PC-3 (cell line): ENCODE measurements at regions not wholly inside any gene's neighbourhood (a gene's known extent, or its start where the extent isn't known, plus 50 kb on each side); places are given as distances from the start of the nearest gene placed in this dataset.

Source experiments
- ATAC-seq: fragments of 200-7000 bp; cut with Tn5 transposase; 2 replicates; pipeline ENCODE4 v1.9.1; 2020; ENCODE audit warnings: mild to moderate bottlenecking, moderate library complexity
- BruUV-seq: library from RNA; stranded (reverse); fragments of 400-500 nt; replicated peaks from 2 replicates; lab custom pipeline; 2021; lab: Mats Ljungman, UMichigan
- CTCF ChIA-PET: fragments of 300-600 bp; sonication (Branson Sonifier 250); formaldehyde crosslinking; loops from one replicate; lab custom pipeline; 2022; ENCODE audit warnings: antibody characterized with exemption; lab: Charles Lee
- POLR2A ChIA-PET: fragments of 300-600 bp; sonication (Branson Sonifier 250); formaldehyde crosslinking; loops from one replicate; lab custom pipeline; 2022; ENCODE audit warnings: antibody characterized with exemption; ENCODE audit not compliant: unreplicated experiment; lab: Charles Lee
- DNase-seq: peaks from one replicate; pipeline ENCODE4 v3.0.0-alpha.2; 2015
- H2AFZ ChIP-seq: fragments of 300-600 bp; sonication (generic); 2 replicates; pipeline ENCODE4 v1.6.0; 2016; ENCODE audit warnings: antibody characterized with exemption, low read length
- H3F3A ChIP-seq: fragments of 300-600 bp; sonication (generic); one replicate; pipeline ENCODE4 v1.6.0; 2017; ENCODE audit warnings: antibody characterized with exemption, low read length, control low read depth, mild to moderate bottlenecking; ENCODE audit not compliant: unreplicated experiment
- H3K27ac ChIP-seq: fragments of 300-600 bp; sonication (generic); 2 replicates; pipeline ENCODE4 v1.5.1; 2016; ENCODE audit warnings: mild to moderate bottlenecking, low read length
- H3K27me3 ChIP-seq: fragments of 300-600 bp; sonication (generic); 2 replicates; pipeline ENCODE4 v1.6.1; 2016; ENCODE audit warnings: low read length, mixed read lengths
- H3K36me3 ChIP-seq: fragments of 300-600 bp; sonication (generic); 2 replicates; pipeline ENCODE4 v1.6.1; 2016; ENCODE audit warnings: low read depth, mixed run types, low read length, mixed read lengths
- H3K4me1 ChIP-seq: fragments of 300-600 bp; sonication (generic); 2 replicates; pipeline ENCODE4 v1.5.1; 2016; ENCODE audit warnings: low read length; ENCODE audit not compliant: insufficient read depth
- H3K4me2 ChIP-seq: fragments of 300-600 bp; sonication (generic); 2 replicates; pipeline ENCODE4 v1.6.0; 2016; ENCODE audit warnings: low read length
- H3K4me3 ChIP-seq: fragments of 300-600 bp; sonication (generic); 2 replicates; pipeline ENCODE4 v1.5.1; 2016; ENCODE audit warnings: mild to moderate bottlenecking, low read length, mixed read lengths
- H3K79me2 ChIP-seq: fragments of 300-600 bp; sonication (generic); 2 replicates; pipeline ENCODE4 v1.6.1; 2017; ENCODE audit warnings: low read length, mixed read lengths
- H3K9ac ChIP-seq: fragments of 300-600 bp; sonication (generic); 2 replicates; pipeline ENCODE4 v1.6.0; 2016; ENCODE audit warnings: mild to moderate bottlenecking, low read length
- H3K9me2 ChIP-seq: fragments of 300-600 bp; sonication (generic); replicated peaks from 2 replicates; pipeline ENCODE4 v1.6.1; 2016; ENCODE audit warnings: mixed run types, low read length, mixed read lengths
- H3K9me3 ChIP-seq: fragments of 300-600 bp; sonication (generic); 2 replicates; pipeline ENCODE4 v1.6.1; 2016; ENCODE audit warnings: low read length, mixed read lengths
- H4K20me1 ChIP-seq: fragments of 300-600 bp; sonication (generic); 2 replicates; pipeline ENCODE4 v1.6.1; 2016; ENCODE audit warnings: low read length, mixed read lengths
- EZH2 ChIP-seq: fragments of 300-600 bp; sonication (generic); IDR thresholded peaks from one replicate; pipeline ENCODE4 v1.6.1; 2017; ENCODE audit warnings: antibody characterized with exemption, mild to moderate bottlenecking, low read length; ENCODE audit not compliant: unreplicated experiment
- EZH2phosphoT487 ChIP-seq: fragments of 300-600 bp; sonication (generic); IDR thresholded peaks from 2 replicates; pipeline ENCODE4 v1.6.1; 2018; ENCODE audit warnings: mild to moderate bottlenecking, antibody characterized with exemption, low read length, borderline replicate concordance
- intact Hi-C: fragments of 100-400 bp; cut with micrococcal nuclease; formaldehyde crosslinking; loops from 2 replicates; pipeline ENCODE4 v1.9.0; 2023
- TF ChIP-seq, protein P1 (sequence below): fragments of 300-600 bp; sonication (generic); conservative IDR thresholded peaks from 2 replicates; pipeline ENCODE4 v1.5.1; 2017; ENCODE audit warnings: antibody characterized with exemption, low read depth, mild to moderate bottlenecking, low read length

DNA sequence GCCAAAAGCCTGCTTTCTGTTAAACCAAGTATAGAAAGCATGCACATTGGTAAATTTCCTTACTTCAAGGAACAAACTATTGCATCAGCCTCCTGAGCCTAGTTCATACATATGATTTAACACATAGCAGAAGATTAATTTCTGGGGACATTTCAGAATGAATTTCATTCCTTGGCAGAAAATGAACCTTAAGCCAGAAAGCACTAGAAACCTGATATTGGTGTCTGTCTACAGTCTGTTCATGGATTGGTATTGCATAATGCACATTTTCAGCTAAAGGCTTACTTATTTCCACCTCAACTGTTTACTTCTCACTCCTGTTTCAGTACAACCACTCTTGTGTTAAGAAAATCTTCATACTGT is 1471.8 kb upstream of the NUDT12 start:
- H3K27me3 ChIP-seq: no peaks in the 10 kb centered on the region
- H3K9me3 ChIP-seq: no peaks in the 10 kb centered on the region
- H2AFZ ChIP-seq: no peak overlapping the region
- ATAC-seq (no peak), DNase-seq (no peak)
- H3K4me3 ChIP-seq: no peak overlapping the region
- no peaks in the 10 kb centered on the region for H3K4me1 ChIP-seq
- no peak overlapping the region for H3K4me2 ChIP-seq
- no peak for TF ChIP-seq EZH2
- TF ChIP-seq, protein P1, sequence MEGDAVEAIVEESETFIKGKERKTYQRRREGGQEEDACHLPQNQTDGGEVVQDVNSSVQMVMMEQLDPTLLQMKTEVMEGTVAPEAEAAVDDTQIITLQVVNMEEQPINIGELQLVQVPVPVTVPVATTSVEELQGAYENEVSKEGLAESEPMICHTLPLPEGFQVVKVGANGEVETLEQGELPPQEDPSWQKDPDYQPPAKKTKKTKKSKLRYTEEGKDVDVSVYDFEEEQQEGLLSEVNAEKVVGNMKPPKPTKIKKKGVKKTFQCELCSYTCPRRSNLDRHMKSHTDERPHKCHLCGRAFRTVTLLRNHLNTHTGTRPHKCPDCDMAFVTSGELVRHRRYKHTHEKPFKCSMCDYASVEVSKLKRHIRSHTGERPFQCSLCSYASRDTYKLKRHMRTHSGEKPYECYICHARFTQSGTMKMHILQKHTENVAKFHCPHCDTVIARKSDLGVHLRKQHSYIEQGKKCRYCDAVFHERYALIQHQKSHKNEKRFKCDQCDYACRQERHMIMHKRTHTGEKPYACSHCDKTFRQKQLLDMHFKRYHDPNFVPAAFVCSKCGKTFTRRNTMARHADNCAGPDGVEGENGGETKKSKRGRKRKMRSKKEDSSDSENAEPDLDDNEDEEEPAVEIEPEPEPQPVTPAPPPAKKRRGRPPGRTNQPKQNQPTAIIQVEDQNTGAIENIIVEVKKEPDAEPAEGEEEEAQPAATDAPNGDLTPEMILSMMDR: no peak
- TF ChIP-seq EZH2phosphoT487: no peak
- POLR2A ChIA-PET: no interaction called here
- H3K27ac ChIP-seq: no peak overlapping the region
- no peaks in the 10 kb centered on the region for H3K79me2 ChIP-seq
- H3F3A ChIP-seq: no peaks in the 10 kb centered on the region
- no peaks in the 10 kb centered on the region for H3K9me2 ChIP-seq
- CTCF ChIA-PET: no interaction called here
- no peaks in the 10 kb centered on the region for H4K20me1 ChIP-seq
- intact Hi-C loops: no loop called here
- no TSS peak for BruUV-seq
- no peaks in the 10 kb centered on the region for H3K36me3 ChIP-seq
- H3K9ac ChIP-seq: no peak overlapping the region

DNA sequence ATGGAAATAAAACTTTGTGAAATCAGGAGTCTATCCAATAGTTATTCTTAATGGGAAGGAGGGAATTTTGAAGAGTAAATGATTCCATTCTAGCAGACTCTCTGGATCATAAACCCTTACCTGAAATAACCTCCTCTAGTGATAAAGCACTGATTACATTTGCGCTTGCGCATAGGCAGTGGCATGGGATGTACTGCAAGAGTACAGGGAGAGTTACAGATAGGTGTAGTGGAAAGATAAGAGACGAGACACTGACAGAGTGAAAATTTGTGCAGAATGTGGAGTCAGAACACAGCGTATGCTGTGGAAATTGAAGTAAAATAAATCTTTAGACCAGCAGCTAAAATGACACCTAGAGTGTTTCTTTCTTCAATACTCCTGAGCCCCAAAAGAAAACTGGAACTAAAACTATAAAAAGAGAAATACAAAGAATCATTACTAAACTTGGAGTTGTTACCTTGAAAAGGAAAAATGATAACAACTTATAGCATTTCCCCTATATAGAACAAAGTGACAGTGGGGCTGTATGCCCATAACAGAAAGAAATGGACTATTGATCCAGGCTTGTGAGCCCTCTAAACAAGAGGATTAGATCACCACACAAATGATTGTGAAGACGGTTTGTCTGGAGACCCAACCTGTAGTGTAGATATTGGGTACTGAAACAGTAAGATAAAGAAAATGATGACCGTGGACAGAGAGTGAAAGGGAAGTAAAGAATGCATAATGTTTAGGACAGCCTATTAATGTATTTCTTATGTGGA is 1471.2 kb upstream of the NUDT12 start:
- intact Hi-C loops: no loop called here
- Histone ChIP-seq H3K9ac (no peak overlapping the region), H3K79me2 (no peaks in the 10 kb centered on the region), H3K36me3 (no peaks in the 10 kb centered on the region), H2AFZ (no peak overlapping the region), H3K4me3 (no peak overlapping the region), H3K9me2 (no peaks in the 10 kb centered on the region), H3K27me3 (no peaks in the 10 kb centered on the region), H3K27ac (no peak overlapping the region), H4K20me1 (no peaks in the 10 kb centered on the region), H3K4me1 (no peaks in the 10 kb centered on the region), H3F3A (no peaks in the 10 kb centered on the region), H3K4me2 (no peak overlapping the region), H3K9me3 (no peaks in the 10 kb centered on the region)
- ATAC-seq: no peak
- CTCF ChIA-PET: no interaction called here
- no TSS peak for BruUV-seq
- TF ChIP-seq EZH2phosphoT487 (no peak), EZH2 (no peak)
- TF ChIP-seq, protein P1: no peak
- POLR2A ChIA-PET: no interaction called here
- DNase-seq: no peak

DNA sequence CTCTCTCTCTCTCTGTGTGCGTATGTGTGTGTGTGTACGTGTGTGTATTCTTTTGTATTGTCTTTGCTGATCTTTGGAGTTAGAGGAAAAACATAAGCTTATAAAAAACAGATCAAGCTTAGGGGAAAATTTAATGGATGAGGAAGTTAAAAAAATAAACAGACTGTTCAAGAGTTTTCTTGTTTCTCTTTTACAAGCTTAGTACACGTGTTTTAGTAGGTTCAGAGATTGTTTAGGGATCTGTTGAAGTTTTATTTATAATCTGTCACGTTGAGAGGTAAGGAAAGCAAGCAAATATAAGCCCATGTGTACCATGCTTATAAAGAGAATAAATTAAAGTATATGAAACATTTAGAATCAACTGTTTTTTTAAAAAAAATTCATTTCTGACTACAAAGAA is 1470.3 kb upstream of the NUDT12 start:
- ChIA-PET CTCF (no interaction called here), POLR2A (no interaction called here)
- intact Hi-C loops: no loop called here
- Histone ChIP-seq H3K4me2 (no peak overlapping the region), H3K27me3 (no peaks in the 10 kb centered on the region), H3K4me1 (no peaks in the 10 kb centered on the region), H3K27ac (no peak overlapping the region), H3K79me2 (no peaks in the 10 kb centered on the region), H3K9me2 (no peaks in the 10 kb centered on the region), H2AFZ (no peak overlapping the region), H3K36me3 (no peaks in the 10 kb centered on the region), H4K20me1 (no peaks in the 10 kb centered on the region), H3K9me3 (no peaks in the 10 kb centered on the region), H3F3A (no peaks in the 10 kb centered on the region), H3K9ac (no peak overlapping the region), H3K4me3 (no peak overlapping the region)
- TF ChIP-seq EZH2 (no peak), EZH2phosphoT487 (no peak)
- TF ChIP-seq, protein P1: no peak
- DNase-seq (no peak), ATAC-seq (no peak)
- no TSS peak for BruUV-seq
